H1 (cell line): ENCODE measurements at regions not wholly inside any gene's neighbourhood (a gene's known extent, or its start where the extent isn't known, plus 50 kb on each side); places are given as distances from the start of the nearest gene placed in this dataset.

Experiments
- CTCF ChIA-PET: fragments of 300-600 bp; sonication (Branson Sonifier 250); formaldehyde crosslinking; loops from one replicate; lab custom pipeline; 2021; ENCODE audit not compliant: partially characterized antibody; lab: Charles Lee
- POLR2A ChIA-PET: fragments of 300-600 bp; sonication (Branson Sonifier 250); formaldehyde crosslinking; loops from one replicate; lab custom pipeline; 2021; ENCODE audit warnings: inconsistent platforms; ENCODE audit not compliant: partially characterized antibody; lab: Charles Lee
- DNase-seq, 2 experiments: peaks; one replicate each; pipeline versions ENCODE4 v3.0.0 to v3.0.0-alpha.2; 2010 to 2022; ENCODE audit warnings: low spot score in 2 of 2, low read depth in 1 of 2, mixed read lengths in 1 of 2
- FAIRE-seq: peaks from 2 replicates; lab custom pipeline; 2011; peaks lifted over from hg19 to GRCh38; lab: Jason Lieb, UNC
- H2AFZ ChIP-seq: 2 replicates; pipeline ENCODE4 v1.8.1; 2012; ENCODE audit warnings: low read length, inconsistent platforms
- H2AK5ac ChIP-seq: 2 replicates; pipeline ENCODE4 v1.6.1; 2013; ENCODE audit warnings: low read depth, low read length
- H2BK120ac ChIP-seq: replicated peaks from 2 replicates; pipeline ENCODE3; 2013; ENCODE audit warnings: low read depth, low read length, inconsistent platforms
- H2BK12ac ChIP-seq: 2 replicates; pipeline ENCODE4 v1.6.1; 2013; ENCODE audit warnings: low read depth, low read length
- H2BK15ac ChIP-seq: 2 replicates; pipeline ENCODE4 v1.6.1; 2013; ENCODE audit warnings: low read length
- H2BK20ac ChIP-seq: 2 replicates; pipeline ENCODE4 v1.6.1; 2013; ENCODE audit warnings: low read length
- H2BK5ac ChIP-seq: 2 replicates; pipeline ENCODE4 v1.6.1; 2013; ENCODE audit warnings: low read depth, low read length
- H3K14ac ChIP-seq: 2 replicates; pipeline ENCODE4 v1.6.1; 2013; ENCODE audit warnings: inconsistent platforms; ENCODE audit not compliant: insufficient read length
- H3K18ac ChIP-seq: 2 replicates; pipeline ENCODE4 v1.6.1; 2013; ENCODE audit warnings: low read length; ENCODE audit errors: extremely low read depth
- H3K23ac ChIP-seq: 2 replicates; pipeline ENCODE4 v1.6.1; 2013; ENCODE audit warnings: inconsistent platforms; ENCODE audit not compliant: insufficient read length
- H3K23me2 ChIP-seq: 2 replicates; pipeline ENCODE4 v1.6.1; 2013; ENCODE audit warnings: low read depth, low read length
- H3K27ac ChIP-seq: 2 replicates; pipeline ENCODE4 v1.6.1; 2011; ENCODE audit warnings: low read depth, low read length, inconsistent platforms
- H3K27me3 ChIP-seq, 4 experiments: replicated peaks in 1 of 4; 1 replicate in 1 of 4; 2 replicates in 3 of 4; pipeline versions ENCODE4 v1.6.1 to v1.8.1; 2011 to 2013; ENCODE audit warnings: low read length in 3 of 4, mild to moderate bottlenecking in 3 of 4, inconsistent platforms in 2 of 4, mixed read lengths in 2 of 4, moderate library complexity in 1 of 4; ENCODE audit not compliant: control insufficient read depth in 3 of 4, insufficient read depth in 3 of 4; ENCODE audit errors: extremely low read depth in 1 of 4
- H3K36me3 ChIP-seq, 4 experiments: 2 replicates each; pipeline versions ENCODE4 v1.6.1 to v1.8.1; 2011 to 2013; ENCODE audit warnings: mild to moderate bottlenecking in 4 of 4, low read length in 3 of 4, moderate library complexity in 2 of 4, control low read depth in 1 of 4, inconsistent platforms in 1 of 4; ENCODE audit not compliant: insufficient read depth in 4 of 4, control insufficient read depth in 2 of 4
- H3K4ac ChIP-seq: replicated peaks from 2 replicates; pipeline ENCODE3; 2013; ENCODE audit warnings: low read length, low read depth, mixed read lengths, inconsistent platforms; ENCODE audit not compliant: insufficient read length
- H3K4me1 ChIP-seq, 4 experiments: replicated peaks in 1 of 4; 1 replicate in 1 of 4; 2 replicates in 3 of 4; pipeline versions ENCODE4 v1.6.1 to v1.8.1; 2011 to 2013; ENCODE audit warnings: low read length in 3 of 4, inconsistent platforms in 2 of 4, mixed read lengths in 1 of 4; ENCODE audit not compliant: insufficient read depth in 4 of 4, control insufficient read depth in 3 of 4
- H3K4me2 ChIP-seq, 2 experiments: 2 replicates each; pipeline versions ENCODE4 v1.6.1 to v1.8.1; 2011 to 2013; ENCODE audit warnings: low read depth in 2 of 2, low read length in 2 of 2, control low read depth in 1 of 2, inconsistent platforms in 1 of 2, mild to moderate bottlenecking in 1 of 2; ENCODE audit not compliant: insufficient read depth in 1 of 2
- H3K4me3 ChIP-seq, 4 experiments: fragments of 200-600, 300-600 bp in 1 of 4; sonication (generic), shearing (Covaris generic), sonication (Bioruptor Twin) in 1 of 4; 2 replicates each; pipeline versions ENCODE4 v1.5.1 to v1.8.1; 2011 to 2016; ENCODE audit warnings: low read length in 4 of 4, low read depth in 3 of 4, control low read depth in 2 of 4, inconsistent platforms in 2 of 4, mild to moderate bottlenecking in 2 of 4, mixed read lengths in 1 of 4, moderate library complexity in 1 of 4; ENCODE audit not compliant: insufficient read depth in 2 of 4; ENCODE audit errors: extremely low read depth in 1 of 4
- H3K56ac ChIP-seq: replicated peaks from 2 replicates; pipeline ENCODE3; 2013; ENCODE audit warnings: low read depth, mild to moderate bottlenecking, mixed read lengths, low read length, inconsistent platforms; ENCODE audit not compliant: insufficient read length
- H3K79me1 ChIP-seq: 2 replicates; pipeline ENCODE4 v1.6.1; 2013; ENCODE audit warnings: low read depth, low read length, control low read depth
- H3K79me2 ChIP-seq, 2 experiments: 2 replicates each; pipeline versions ENCODE4 v1.6.1 to v1.8.1; 2012 to 2013; ENCODE audit warnings: low read length in 2 of 2, mild to moderate bottlenecking in 2 of 2, inconsistent platforms in 1 of 2; ENCODE audit not compliant: insufficient read depth in 2 of 2, control insufficient read depth in 1 of 2
- H3K9ac ChIP-seq, 4 experiments: replicated peaks in 1 of 4; 1 replicate in 1 of 4; 2 replicates in 3 of 4; pipeline versions ENCODE4 v1.6.1 to v1.8.1; 2011 to 2013; ENCODE audit warnings: low read depth in 3 of 4, low read length in 3 of 4, control low read depth in 2 of 4, mild to moderate bottlenecking in 2 of 4, moderate library complexity in 2 of 4, inconsistent platforms in 1 of 4; ENCODE audit errors: extremely low read depth in 1 of 4
- H3K9me3 ChIP-seq, 2 experiments: 2 replicates each; pipeline versions ENCODE4 v1.6.1 to v1.8.1; 2012 to 2013; ENCODE audit warnings: mild to moderate bottlenecking in 2 of 2, moderate library complexity in 2 of 2, control low read depth in 1 of 2, inconsistent platforms in 1 of 2, low read depth in 1 of 2, low read length in 1 of 2, mixed read lengths in 1 of 2; ENCODE audit not compliant: insufficient read depth in 2 of 2
- H4K20me1 ChIP-seq, 2 experiments: replicated peaks in 1 of 2; 2 replicates each; pipeline versions ENCODE3 to v1.8.1; 2011 to 2013; ENCODE audit warnings: inconsistent platforms in 2 of 2, low read length in 2 of 2, mild to moderate bottlenecking in 1 of 2; ENCODE audit not compliant: insufficient read depth in 2 of 2, control insufficient read depth in 1 of 2
- H4K5ac ChIP-seq: 2 replicates; pipeline ENCODE4 v1.6.1; 2013; ENCODE audit warnings: low read length, low read depth, mixed read lengths, inconsistent platforms; ENCODE audit not compliant: insufficient read length
- H4K8ac ChIP-seq: 2 replicates; pipeline ENCODE4 v1.8.0; 2013; ENCODE audit warnings: mild to moderate bottlenecking, moderate library complexity, low read length, inconsistent platforms; ENCODE audit not compliant: insufficient read depth; ENCODE audit errors: extremely low read depth
- H4K91ac ChIP-seq: replicated peaks from 2 replicates; pipeline ENCODE3; 2013; ENCODE audit warnings: low read length, mixed read lengths, inconsistent platforms; ENCODE audit not compliant: insufficient read length
- ATF2 ChIP-seq: IDR thresholded peaks from 2 replicates; pipeline ENCODE4 v1.6.1; 2012; ENCODE audit warnings: low read length, inconsistent platforms
- CTBP2 ChIP-seq: IDR thresholded peaks from 2 replicates; pipeline ENCODE4 v1.7.0; 2011; ENCODE audit warnings: borderline replicate concordance, mild to moderate bottlenecking, moderate library complexity, mixed read lengths, low read length; ENCODE audit not compliant: insufficient read depth, insufficient read length
- CTCF ChIP-seq, 3 experiments: IDR thresholded peaks; 1 replicate in 2 of 3; 2 replicates in 1 of 3; pipeline versions ENCODE4 v1.5.1 to v1.6.1; 2011; ENCODE audit warnings: low read length in 3 of 3, mild to moderate bottlenecking in 3 of 3, inconsistent platforms in 2 of 3, low read depth in 1 of 3, moderate library complexity in 1 of 3; ENCODE audit not compliant: insufficient read depth in 1 of 3; ENCODE audit errors: control extremely low read depth in 1 of 3
- FOSL1 ChIP-seq: IDR thresholded peaks from 2 replicates; pipeline ENCODE4 v1.6.1; 2011; ENCODE audit warnings: mild to moderate bottlenecking, low read depth, low read length, moderate library complexity; ENCODE audit not compliant: insufficient read depth
- JUN ChIP-seq: IDR thresholded peaks from 2 replicates; pipeline ENCODE4 v1.6.1; 2011; ENCODE audit warnings: low read depth, mild to moderate bottlenecking, improper control_type of control experiment, low read length
- MAFK ChIP-seq: IDR thresholded peaks from 2 replicates; pipeline ENCODE4 v1.6.1; 2012; ENCODE audit warnings: low read depth, mild to moderate bottlenecking, improper control_type of control experiment, low read length
- PHF8 ChIP-seq: fragments of 200-600 bp; sonication (generic); conservative IDR thresholded peaks from 2 replicates; pipeline ENCODE4 v1.7.1; 2012; ENCODE audit warnings: low read depth, mild to moderate bottlenecking, inconsistent platforms, low read length, moderate library complexity
- RFX5 ChIP-seq: IDR thresholded peaks from 2 replicates; pipeline ENCODE4 v1.6.1; 2011; ENCODE audit warnings: low read depth, low read length, improper control_type of control experiment, borderline replicate concordance
- SIRT6 ChIP-seq: IDR thresholded peaks from one replicate; pipeline ENCODE4 v1.7.1; 2012; ENCODE audit warnings: low read length, inconsistent platforms
- TF ChIP-seq, protein P1 (sequence below): IDR thresholded peaks from 2 replicates; pipeline ENCODE4 v1.6.1; 2011; ENCODE audit warnings: low read depth, mild to moderate bottlenecking, low read length; ENCODE audit not compliant: insufficient read depth

GRCh38 chr11:29507376-29507775 lies 509.5 kb downstream of the KCNA4 start:
- H3K36me3 ChIP-seq = no peaks in the 10 kb centered on the region
- no peaks in the 10 kb centered on the region for H4K20me1 ChIP-seq
- no peak overlapping the region for H3K4me2 ChIP-seq
- H3K4me3 ChIP-seq = no peak overlapping the region
- no peak overlapping the region for H2BK12ac ChIP-seq
- H4K8ac ChIP-seq = no peak overlapping the region
- no peaks in the 10 kb centered on the region for H3K79me2 ChIP-seq
- no peak overlapping the region for H3K4ac ChIP-seq
- no peak overlapping the region for H3K56ac ChIP-seq
- no peak overlapping the region for H3K9ac ChIP-seq
- no peak overlapping the region for H2AK5ac ChIP-seq
- no peaks in the 10 kb centered on the region for H3K4me1 ChIP-seq
- no peak overlapping the region for H4K91ac ChIP-seq
- H3K14ac ChIP-seq = no peak overlapping the region
- H2AFZ ChIP-seq = no peak overlapping the region
- H3K9me3 ChIP-seq = no peaks in the 10 kb centered on the region
- no peaks in the 10 kb centered on the region for H3K27me3 ChIP-seq
- H2BK20ac ChIP-seq = no peak overlapping the region
- no peak overlapping the region for H3K27ac ChIP-seq
- H2BK5ac ChIP-seq = no peak overlapping the region
- H3K18ac ChIP-seq = no peak overlapping the region
- ChIA-PET POLR2A (no interaction called here), CTCF (no interaction called here)
- DNase-seq (no peak), FAIRE-seq (no peak)
- no peak overlapping the region for H2BK15ac ChIP-seq
- H4K5ac ChIP-seq = no peak overlapping the region
- H3K79me1 ChIP-seq = no peaks in the 10 kb centered on the region
- no peaks in the 10 kb centered on the region for H3K23me2 ChIP-seq
- no peak overlapping the region for H3K23ac ChIP-seq
- no peak overlapping the region for H2BK120ac ChIP-seq
- TF ChIP-seq CTBP2 = no peak
- TF ChIP-seq RFX5 = no peak
- TF ChIP-seq MAFK = no peak
- TF ChIP-seq, protein P1, sequence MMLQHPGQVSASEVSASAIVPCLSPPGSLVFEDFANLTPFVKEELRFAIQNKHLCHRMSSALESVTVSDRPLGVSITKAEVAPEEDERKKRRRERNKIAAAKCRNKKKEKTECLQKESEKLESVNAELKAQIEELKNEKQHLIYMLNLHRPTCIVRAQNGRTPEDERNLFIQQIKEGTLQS = no peak
- TF ChIP-seq SIRT6 = no peak
- no peak for TF ChIP-seq PHF8
- TF ChIP-seq ATF2 = no peak
- no peak for TF ChIP-seq CTCF (IDR thresholded peaks at IDR 0.05; ENCODE audit: control extremely low read depth in 1 of 3, insufficient read depth in 1 of 3, low read depth in 1 of 3, low read length in 3 of 3)
- no peak for TF ChIP-seq JUN
- no peak for TF ChIP-seq FOSL1
